ENCODE measurements at regions not wholly inside any gene's neighbourhood (a gene's known extent, or its start where the extent isn't known, plus 50 kb on each side); places are given as distances from the start of the nearest gene placed in this dataset.

DNA sequence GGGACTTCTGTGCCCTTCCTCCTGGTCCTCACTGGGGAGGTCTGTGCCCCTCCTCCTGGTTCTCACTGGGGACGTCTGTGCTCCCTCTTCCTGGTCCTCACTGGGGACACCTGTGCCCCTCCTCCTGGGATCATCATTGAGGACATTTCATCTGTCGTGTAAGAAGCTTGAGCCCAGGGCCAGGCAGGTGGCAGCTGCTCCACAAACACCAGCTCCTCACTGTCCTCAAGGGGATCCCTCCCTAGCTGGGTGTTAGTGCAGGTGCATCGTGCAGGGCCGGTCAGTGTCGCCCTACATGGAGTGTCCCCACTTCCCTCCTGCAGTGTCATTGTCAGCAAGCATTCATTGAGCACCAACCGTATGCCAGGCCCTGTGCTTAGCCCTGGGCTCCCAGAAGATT lies 312.7 kb downstream of the PTPRU start:
- DNase-seq (ENCODE audit: low spot score): no peak
- CTCF ChIA-PET: no interaction called here
- TF ChIP-seq, protein P1, sequence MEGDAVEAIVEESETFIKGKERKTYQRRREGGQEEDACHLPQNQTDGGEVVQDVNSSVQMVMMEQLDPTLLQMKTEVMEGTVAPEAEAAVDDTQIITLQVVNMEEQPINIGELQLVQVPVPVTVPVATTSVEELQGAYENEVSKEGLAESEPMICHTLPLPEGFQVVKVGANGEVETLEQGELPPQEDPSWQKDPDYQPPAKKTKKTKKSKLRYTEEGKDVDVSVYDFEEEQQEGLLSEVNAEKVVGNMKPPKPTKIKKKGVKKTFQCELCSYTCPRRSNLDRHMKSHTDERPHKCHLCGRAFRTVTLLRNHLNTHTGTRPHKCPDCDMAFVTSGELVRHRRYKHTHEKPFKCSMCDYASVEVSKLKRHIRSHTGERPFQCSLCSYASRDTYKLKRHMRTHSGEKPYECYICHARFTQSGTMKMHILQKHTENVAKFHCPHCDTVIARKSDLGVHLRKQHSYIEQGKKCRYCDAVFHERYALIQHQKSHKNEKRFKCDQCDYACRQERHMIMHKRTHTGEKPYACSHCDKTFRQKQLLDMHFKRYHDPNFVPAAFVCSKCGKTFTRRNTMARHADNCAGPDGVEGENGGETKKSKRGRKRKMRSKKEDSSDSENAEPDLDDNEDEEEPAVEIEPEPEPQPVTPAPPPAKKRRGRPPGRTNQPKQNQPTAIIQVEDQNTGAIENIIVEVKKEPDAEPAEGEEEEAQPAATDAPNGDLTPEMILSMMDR (conservative IDR thresholded peaks at IDR 0.05; ENCODE audit: low read depth): no peak
- POLR2A ChIA-PET (ENCODE audit: low non-redundant PET): interaction anchor here (0.7 kb wide), 1 partner anchor 1107 kb away, joined by 3 read pairs; no protein-coding TSS in a partner anchor
- H3K27ac ChIP-seq: no peak overlapping the region

DNA sequence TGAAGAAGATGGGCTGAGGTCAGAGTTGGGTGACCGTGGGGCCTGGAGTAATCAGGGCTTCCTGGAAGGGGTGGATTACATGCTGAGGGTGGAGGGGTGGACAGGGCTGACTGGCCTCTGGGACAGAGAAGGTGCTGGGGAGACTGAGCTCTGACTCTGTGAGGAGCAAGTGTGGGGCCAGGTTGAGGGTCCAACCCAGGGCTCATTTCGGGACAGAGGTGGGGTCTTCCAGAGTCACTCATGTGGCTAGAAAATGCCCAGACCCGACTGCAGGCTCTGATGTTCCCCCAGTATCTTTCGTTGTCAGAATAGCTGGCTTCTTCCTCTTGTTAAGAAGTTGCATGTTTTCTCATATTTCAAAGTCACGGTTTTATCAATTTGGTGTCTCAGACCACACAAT lies 311.8 kb downstream of the PTPRU start:
- ChIA-PET CTCF (interaction anchor here (0.6 kb wide), 1 partner anchor 108 kb away, joined by 3 read pairs; no protein-coding TSS in a partner anchor), POLR2A (ENCODE audit: low non-redundant PET) (no interaction called here)
- DNase-seq (ENCODE audit: low spot score): no peak
- no peak overlapping the region for H3K27ac ChIP-seq
- TF ChIP-seq, protein P1 (conservative IDR thresholded peaks at IDR 0.05; ENCODE audit: low read depth): no peak

- no peak overlapping the region for H3K27ac ChIP-seq
- DNase-seq (ENCODE audit: low spot score): no peak
- TF ChIP-seq, protein P1 (conservative IDR thresholded peaks at IDR 0.05; ENCODE audit: low read depth): no peak
- ChIA-PET CTCF (no interaction called here), POLR2A (ENCODE audit: low non-redundant PET) (no interaction called here)
Measured at GRCh38 chr1:29547300-29547699, 311.0 kb downstream of the PTPRU start.

GRCh38 chr1:29546496-29546895 lies 310.2 kb downstream of the PTPRU start:
- CTCF ChIA-PET: no interaction called here
- no peak overlapping the region for H3K27ac ChIP-seq
- POLR2A ChIA-PET (ENCODE audit: low non-redundant PET): no interaction called here
- no peak for DNase-seq (ENCODE audit: low spot score)
- TF ChIP-seq, protein P1 (conservative IDR thresholded peaks at IDR 0.05; ENCODE audit: low read depth): no peak

- POLR2A ChIA-PET (ENCODE audit: low non-redundant PET): no interaction called here
- TF ChIP-seq, protein P1 (conservative IDR thresholded peaks at IDR 0.05; ENCODE audit: low read depth): no peak
- no peak for DNase-seq (ENCODE audit: low spot score)
- no peak overlapping the region for H3K27ac ChIP-seq
- CTCF ChIA-PET: no interaction called here
Measured at GRCh38 chr1:29544406-29544805, 308.1 kb downstream of the PTPRU start.

GRCh38 chr1:29543586-29543985 lies 307.3 kb downstream of the PTPRU start:
- POLR2A ChIA-PET (ENCODE audit: low non-redundant PET): no interaction called here
- DNase-seq (ENCODE audit: low spot score): no peak
- CTCF ChIA-PET: no interaction called here
- no peak overlapping the region for H3K27ac ChIP-seq
- TF ChIP-seq, protein P1 (conservative IDR thresholded peaks at IDR 0.05; ENCODE audit: low read depth): no peak

GRCh38 chr1:29542548-29542947 lies 306.2 kb downstream of the PTPRU start:
- TF ChIP-seq, protein P1 (conservative IDR thresholded peaks at IDR 0.05; ENCODE audit: low read depth): no peak
- POLR2A ChIA-PET (ENCODE audit: low non-redundant PET): no interaction called here
- no peak overlapping the region for H3K27ac ChIP-seq
- CTCF ChIA-PET: interaction anchor here (0.7 kb wide), 1 partner anchor 22 kb away, joined by 4 read pairs; no protein-coding TSS in a partner anchor
- DNase-seq (ENCODE audit: low spot score): no peak

All from RWPE1 (cell line).